ENCODE measurements at regions not wholly inside any gene's neighbourhood (a gene's known extent, or its start where the extent isn't known, plus 50 kb on each side); places are given as distances from the start of the nearest gene placed in this dataset.
"Not testable (repeated sequence)": the region's sequence is repeated elsewhere in the genome, so short reads cannot be mapped to it uniquely, and the experiment has no call there.

- DNase-seq: no peak
Measured at GRCh38 chr3:4158329-4158728, 144.8 kb upstream of the SETMAR start.

GRCh38 chr3:4162096-4162495, 141.1 kb upstream of the SETMAR start:
- DNase-seq: no peak

GRCh38 chr3:4163011-4163410, 140.2 kb upstream of the SETMAR start:
- DNase-seq: no peak

- no peak for DNase-seq
Measured at GRCh38 chr3:4166540-4166939, 136.6 kb upstream of the SETMAR start.

- not testable (repeated sequence) for DNase-seq
Measured at GRCh38 chr3:4167230-4167629, 135.9 kb upstream of the SETMAR start.

GRCh38 chr3:4174791-4175190, 128.4 kb upstream of the SETMAR start:
- DNase-seq: no peak

- DNase-seq: no peak
Measured at GRCh38 chr3:4191971-4192370, 111.2 kb upstream of the SETMAR start.

- DNase-seq: no peak
Measured at GRCh38 chr3:4195006-4195405, 108.2 kb upstream of the SETMAR start.

- DNase-seq: no peak
Measured at GRCh38 chr3:4196506-4197147, 106.5 kb upstream of the SETMAR start.

- no peak for DNase-seq
Measured at GRCh38 chr3:4197670-4198069, 105.5 kb upstream of the SETMAR start.

- no peak for DNase-seq
Measured at GRCh38 chr3:4198491-4198890, 104.7 kb upstream of the SETMAR start.

- not testable (repeated sequence) for DNase-seq
Measured at GRCh38 chr3:4204776-4205175, 98.4 kb upstream of the SETMAR start.

GRCh38 chr3:4207672-4208071, 95.5 kb upstream of the SETMAR start:
- DNase-seq: no peak

- DNase-seq: no peak
Measured at GRCh38 chr3:4208556-4208955, 94.6 kb upstream of the SETMAR start.

- DNase-seq: no peak
Measured at GRCh38 chr3:4211610-4212009, 91.6 kb upstream of the SETMAR start.

GRCh38 chr3:4213420-4213819, 89.7 kb upstream of the SETMAR start:
- not testable (repeated sequence) for DNase-seq

GRCh38 chr3:4216974-4217373, 86.2 kb upstream of the SETMAR start:
- DNase-seq: not testable (repeated sequence)

- no peak for DNase-seq
Measured at GRCh38 chr3:4218456-4219226, 84.5 kb upstream of the SETMAR start.

GRCh38 chr3:4219227-4219568, 84.0 kb upstream of the SETMAR start:
- DNase-seq: no peak

GRCh38 chr3:4220065-4220464, 83.1 kb upstream of the SETMAR start:
- DNase-seq: no peak

- DNase-seq: no peak
Measured at GRCh38 chr3:4222574-4223175, 80.5 kb upstream of the SETMAR start.

GRCh38 chr3:4223777-4224176, 79.4 kb upstream of the SETMAR start:
- DNase-seq: no peak

- no peak for DNase-seq
Measured at GRCh38 chr3:4224331-4224730, 78.8 kb upstream of the SETMAR start.

- no peak for DNase-seq
Measured at GRCh38 chr3:4225005-4225471, 78.1 kb upstream of the SETMAR start.
